Effector memory CD4-positive, alpha-beta T cell (primary cell): ENCODE measurements at regions not wholly inside any gene's neighbourhood (a gene's known extent, or its start where the extent isn't known, plus 50 kb on each side); places are given as distances from the start of the nearest gene placed in this dataset.
"Not testable (repeated sequence)": the region's sequence is repeated elsewhere in the genome, so short reads cannot be mapped to it uniquely, and the experiment has no call there.

Experiments used
- DNase-seq, 3 donors: peaks; one replicate each; pipeline ENCODE4 v3.0.0-alpha.2; 2020
- H3K27ac ChIP-seq: 2 replicates; pipeline ENCODE4 v1.7.0; 2013; ENCODE audit warnings: mild to moderate bottlenecking, low read length, moderate library complexity; ENCODE audit not compliant: insufficient read depth, poor library complexity, severe bottlenecking
- H3K27me3 ChIP-seq: replicated peaks from 2 replicates; pipeline ENCODE4 v1.7.0; 2013; ENCODE audit warnings: mild to moderate bottlenecking, low read length; ENCODE audit not compliant: insufficient read depth, control insufficient read depth, poor library complexity, severe bottlenecking
- H3K36me3 ChIP-seq: 2 replicates; pipeline ENCODE4 v1.7.0; 2013; ENCODE audit warnings: mild to moderate bottlenecking, low read length, moderate library complexity; ENCODE audit not compliant: control insufficient read depth, insufficient read depth
- H3K4me1 ChIP-seq: 2 replicates; pipeline ENCODE4 v1.7.0; 2013; ENCODE audit warnings: low read length, mild to moderate bottlenecking; ENCODE audit not compliant: control insufficient read depth, insufficient read depth, poor library complexity, severe bottlenecking
- H3K4me3 ChIP-seq: 2 replicates; pipeline ENCODE4 v1.7.0; 2013; ENCODE audit warnings: low read length, low read depth, mild to moderate bottlenecking; ENCODE audit not compliant: insufficient read depth, poor library complexity, severe bottlenecking
- H3K9me3 ChIP-seq: 2 replicates; pipeline ENCODE4 v1.7.0; 2013; ENCODE audit warnings: mild to moderate bottlenecking, low read length, moderate library complexity; ENCODE audit not compliant: control insufficient read depth

GRCh38 chrX:1021314-1021993 lies 191.0 kb downstream of the CRLF2 start:
- not testable (repeated sequence) for H3K4me1 ChIP-seq, H3K27me3 ChIP-seq, H3K27ac ChIP-seq, H3K9me3 ChIP-seq, H3K36me3 ChIP-seq, DNase-seq, H3K4me3 ChIP-seq

- Histone ChIP-seq H3K4me1 (no peaks in the 10 kb centered on the region), H3K4me3 (no peak overlapping the region), H3K9me3 (peaks cover 3% of the 10 kb centered on the region), H3K27ac (no peak overlapping the region), H3K27me3 (no peaks in the 10 kb centered on the region), H3K36me3 (no peaks in the 10 kb centered on the region)
- no peak for DNase-seq
These were observed 191.7 kb downstream of the CRLF2 start for GRCh38 chrX:1020634-1021166.

GRCh38 chrX:1016926-1017325 lies 195.5 kb downstream of the CRLF2 start:
- not testable (repeated sequence) for H3K36me3 ChIP-seq, DNase-seq, H3K27ac ChIP-seq, H3K9me3 ChIP-seq, H3K27me3 ChIP-seq, H3K4me3 ChIP-seq, H3K4me1 ChIP-seq

- not testable (repeated sequence) for H3K9me3 ChIP-seq, H3K27me3 ChIP-seq, H3K4me3 ChIP-seq, H3K36me3 ChIP-seq, DNase-seq, H3K4me1 ChIP-seq, H3K27ac ChIP-seq
These were observed 196.2 kb downstream of the CRLF2 start for GRCh38 chrX:1016281-1016680.

- H3K27ac ChIP-seq, result no peak overlapping the region
- H3K27me3 ChIP-seq, result no peaks in the 10 kb centered on the region
- no peaks in the 10 kb centered on the region for H3K4me1 ChIP-seq
- H3K36me3 ChIP-seq, result no peaks in the 10 kb centered on the region
- H3K4me3 ChIP-seq, result no peak overlapping the region
- no peak for DNase-seq
- H3K9me3 ChIP-seq, result no peaks in the 10 kb centered on the region
These were observed 199.7 kb downstream of the CRLF2 start for GRCh38 chrX:1012678-1013300.

- DNase-seq, result no peak
- no peaks in the 10 kb centered on the region for H3K4me1 ChIP-seq
- no peaks in the 10 kb centered on the region for H3K9me3 ChIP-seq
- H3K36me3 ChIP-seq, result no peaks in the 10 kb centered on the region
- H3K27ac ChIP-seq, result no peak overlapping the region
- H3K27me3 ChIP-seq, result no peaks in the 10 kb centered on the region
- H3K4me3 ChIP-seq, result no peak overlapping the region
These were observed 200.7 kb downstream of the CRLF2 start for GRCh38 chrX:1011691-1012283.

GRCh38 chrX:1009771-1010170 lies 202.7 kb downstream of the CRLF2 start:
- H3K4me3 ChIP-seq, result no peak overlapping the region
- no peaks in the 10 kb centered on the region for H3K9me3 ChIP-seq
- no peaks in the 10 kb centered on the region for H3K27me3 ChIP-seq

GRCh38 chrX:1006156-1006730 lies 206.2 kb downstream of the CRLF2 start:
- Histone ChIP-seq H3K4me3 (no peak overlapping the region), H3K27ac (no peak overlapping the region), H3K36me3 (no peaks in the 10 kb centered on the region), H3K9me3 (no peaks in the 10 kb centered on the region), H3K4me1 (no peaks in the 10 kb centered on the region), H3K27me3 (no peaks in the 10 kb centered on the region)
- no peak for DNase-seq

More at GRCh38 chrX:1009771-1010170, 202.7 kb downstream of the CRLF2 start:
- Histone ChIP-seq H3K4me1 (no peaks in the 10 kb centered on the region), H3K36me3 (no peaks in the 10 kb centered on the region), H3K27ac (no peak overlapping the region)
- DNase-seq, result no peak

- H3K9me3 ChIP-seq, result no peaks in the 10 kb centered on the region
- H3K27me3 ChIP-seq, result no peaks in the 10 kb centered on the region
- H3K36me3 ChIP-seq, result no peaks in the 10 kb centered on the region
- H3K4me1 ChIP-seq, result no peaks in the 10 kb centered on the region
- no peak overlapping the region for H3K27ac ChIP-seq
- DNase-seq, result no peak
- no peak overlapping the region for H3K4me3 ChIP-seq
These were observed 209.8 kb downstream of the CRLF2 start for GRCh38 chrX:1002611-1003010.

- no peaks in the 10 kb centered on the region for H3K27me3 ChIP-seq
- H3K9me3 ChIP-seq, result peaks cover 4% of the 10 kb centered on the region
- no peak overlapping the region for H3K4me3 ChIP-seq
- H3K4me1 ChIP-seq, result no peaks in the 10 kb centered on the region
- no peaks in the 10 kb centered on the region for H3K36me3 ChIP-seq
- DNase-seq, result no peak
- H3K27ac ChIP-seq, result no peak overlapping the region
These were observed 214.8 kb downstream of the CRLF2 start for GRCh38 chrX:997631-998137.
